ENCODE measurements at regions not wholly inside any gene's neighbourhood (a gene's known extent, or its start where the extent isn't known, plus 50 kb on each side); places are given as distances from the start of the nearest gene placed in this dataset.

DNA sequence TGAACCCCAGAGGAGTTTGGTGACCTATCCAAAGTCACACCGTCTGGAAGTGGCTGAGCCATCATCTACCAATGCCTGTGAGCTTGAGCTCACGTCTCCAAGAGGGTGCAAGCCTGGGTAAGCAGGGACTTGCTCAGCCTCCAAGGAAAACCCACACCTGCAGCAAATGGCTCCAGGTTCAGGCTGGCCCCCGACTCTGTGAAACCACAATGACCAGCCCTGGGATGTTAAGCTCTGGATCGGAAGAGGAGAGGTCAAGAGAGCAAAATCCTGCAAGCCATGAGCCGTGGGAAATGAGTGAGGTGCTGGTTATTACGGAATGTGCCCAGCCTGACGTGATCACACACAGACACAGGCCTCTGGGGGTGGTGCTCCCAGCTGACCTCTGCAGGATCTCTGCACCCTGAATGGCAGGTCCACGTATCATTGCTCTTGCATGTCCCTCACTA is 94.1 kb upstream of the OTOS start:
- TF ChIP-seq, protein P1, sequence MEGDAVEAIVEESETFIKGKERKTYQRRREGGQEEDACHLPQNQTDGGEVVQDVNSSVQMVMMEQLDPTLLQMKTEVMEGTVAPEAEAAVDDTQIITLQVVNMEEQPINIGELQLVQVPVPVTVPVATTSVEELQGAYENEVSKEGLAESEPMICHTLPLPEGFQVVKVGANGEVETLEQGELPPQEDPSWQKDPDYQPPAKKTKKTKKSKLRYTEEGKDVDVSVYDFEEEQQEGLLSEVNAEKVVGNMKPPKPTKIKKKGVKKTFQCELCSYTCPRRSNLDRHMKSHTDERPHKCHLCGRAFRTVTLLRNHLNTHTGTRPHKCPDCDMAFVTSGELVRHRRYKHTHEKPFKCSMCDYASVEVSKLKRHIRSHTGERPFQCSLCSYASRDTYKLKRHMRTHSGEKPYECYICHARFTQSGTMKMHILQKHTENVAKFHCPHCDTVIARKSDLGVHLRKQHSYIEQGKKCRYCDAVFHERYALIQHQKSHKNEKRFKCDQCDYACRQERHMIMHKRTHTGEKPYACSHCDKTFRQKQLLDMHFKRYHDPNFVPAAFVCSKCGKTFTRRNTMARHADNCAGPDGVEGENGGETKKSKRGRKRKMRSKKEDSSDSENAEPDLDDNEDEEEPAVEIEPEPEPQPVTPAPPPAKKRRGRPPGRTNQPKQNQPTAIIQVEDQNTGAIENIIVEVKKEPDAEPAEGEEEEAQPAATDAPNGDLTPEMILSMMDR (IDR thresholded peaks at IDR 0.05; ENCODE audit: low read depth, low read length) = no peak
- no peak for DNase-seq
- H3K4me3 ChIP-seq (ENCODE audit: low read depth, low read length) = no peak overlapping the region
- no peaks in the 10 kb centered on the region for H3K36me3 ChIP-seq
- no peak overlapping the region for H3K27ac ChIP-seq
- no peaks in the 10 kb centered on the region for H3K27me3 ChIP-seq (ENCODE audit: insufficient read depth, low read depth, severe bottlenecking)
- H3K9me3 ChIP-seq (ENCODE audit: severe bottlenecking) = peaks cover 3% of the 10 kb centered on the region

DNA sequence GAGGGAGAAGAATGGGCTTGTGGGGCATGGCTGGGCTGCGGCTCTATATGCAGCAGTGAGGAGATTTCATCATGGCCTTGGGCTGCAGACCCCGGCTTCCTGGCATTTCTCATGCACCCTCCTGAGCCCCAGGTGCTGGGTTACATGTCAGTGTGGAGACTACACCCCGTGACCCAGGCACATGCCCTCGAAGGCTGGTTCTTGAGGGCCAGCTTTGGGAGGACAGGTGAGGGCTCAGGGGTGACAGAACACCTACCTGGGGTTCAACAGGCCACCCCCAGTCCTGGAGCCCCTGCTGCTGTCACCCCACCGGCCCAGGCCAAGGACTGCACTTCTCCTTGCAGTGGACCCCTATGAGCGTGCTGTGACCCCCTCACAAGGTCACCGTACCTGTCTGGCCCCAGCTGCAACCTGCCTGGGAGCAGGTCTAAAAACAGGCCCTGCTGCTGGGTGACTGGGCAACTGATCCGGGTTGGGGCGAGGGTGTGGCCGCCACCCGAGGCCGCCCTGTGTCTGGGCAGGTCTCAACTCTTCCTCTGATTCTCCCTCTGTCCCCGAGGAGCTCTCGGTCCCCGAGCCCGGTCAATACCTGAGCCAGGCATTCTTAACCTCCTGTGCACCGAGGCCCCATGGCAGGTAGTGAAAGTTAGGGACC is 94.8 kb upstream of the OTOS start:
- Histone ChIP-seq H3K27ac (no peak overlapping the region; the same call in 1 of the 2 replicates), H3K36me3 (no peaks in the 10 kb centered on the region), H3K9me3 (ENCODE audit: severe bottlenecking) (no peaks in the 10 kb centered on the region), H3K27me3 (ENCODE audit: insufficient read depth, low read depth, severe bottlenecking) (no peaks in the 10 kb centered on the region), H3K4me3 (ENCODE audit: low read depth, low read length) (no peak overlapping the region)
- peak; percentile 4 for DNase-seq
- TF ChIP-seq, protein P1 (IDR thresholded peaks at IDR 0.05; ENCODE audit: low read depth, low read length) = no peak

DNA sequence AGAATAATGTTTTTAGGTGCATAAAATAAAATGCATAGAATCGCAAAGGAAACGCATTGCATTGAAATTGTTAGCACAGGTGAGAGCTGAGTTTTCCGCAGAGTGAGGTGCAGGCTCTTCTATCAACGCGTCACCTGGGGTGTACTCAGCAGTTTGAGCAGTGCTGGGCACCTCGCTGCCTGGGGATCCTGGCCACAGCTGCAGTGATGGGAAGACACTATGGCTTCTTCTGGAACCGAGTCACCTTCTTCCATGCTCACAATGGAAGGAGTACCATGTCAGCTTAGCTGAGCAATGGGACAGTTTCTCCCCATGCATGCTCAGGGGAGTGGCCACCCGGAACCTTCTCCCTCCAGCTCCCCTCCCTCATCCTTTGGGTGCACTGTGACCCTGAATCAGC is 95.4 kb upstream of the OTOS start:
- Histone ChIP-seq H3K27me3 (ENCODE audit: insufficient read depth, low read depth, severe bottlenecking) (no peaks in the 10 kb centered on the region), H3K4me3 (ENCODE audit: low read depth, low read length) (no peak overlapping the region), H3K27ac (peak overlapping the region; percentile 33; the same call in 1 of the 2 replicates), H3K36me3 (no peaks in the 10 kb centered on the region), H3K9me3 (ENCODE audit: severe bottlenecking) (no peaks in the 10 kb centered on the region)
- DNase-seq = peak; percentile 4
- TF ChIP-seq, protein P1 (IDR thresholded peaks at IDR 0.05; ENCODE audit: low read depth, low read length) = no peak

DNA sequence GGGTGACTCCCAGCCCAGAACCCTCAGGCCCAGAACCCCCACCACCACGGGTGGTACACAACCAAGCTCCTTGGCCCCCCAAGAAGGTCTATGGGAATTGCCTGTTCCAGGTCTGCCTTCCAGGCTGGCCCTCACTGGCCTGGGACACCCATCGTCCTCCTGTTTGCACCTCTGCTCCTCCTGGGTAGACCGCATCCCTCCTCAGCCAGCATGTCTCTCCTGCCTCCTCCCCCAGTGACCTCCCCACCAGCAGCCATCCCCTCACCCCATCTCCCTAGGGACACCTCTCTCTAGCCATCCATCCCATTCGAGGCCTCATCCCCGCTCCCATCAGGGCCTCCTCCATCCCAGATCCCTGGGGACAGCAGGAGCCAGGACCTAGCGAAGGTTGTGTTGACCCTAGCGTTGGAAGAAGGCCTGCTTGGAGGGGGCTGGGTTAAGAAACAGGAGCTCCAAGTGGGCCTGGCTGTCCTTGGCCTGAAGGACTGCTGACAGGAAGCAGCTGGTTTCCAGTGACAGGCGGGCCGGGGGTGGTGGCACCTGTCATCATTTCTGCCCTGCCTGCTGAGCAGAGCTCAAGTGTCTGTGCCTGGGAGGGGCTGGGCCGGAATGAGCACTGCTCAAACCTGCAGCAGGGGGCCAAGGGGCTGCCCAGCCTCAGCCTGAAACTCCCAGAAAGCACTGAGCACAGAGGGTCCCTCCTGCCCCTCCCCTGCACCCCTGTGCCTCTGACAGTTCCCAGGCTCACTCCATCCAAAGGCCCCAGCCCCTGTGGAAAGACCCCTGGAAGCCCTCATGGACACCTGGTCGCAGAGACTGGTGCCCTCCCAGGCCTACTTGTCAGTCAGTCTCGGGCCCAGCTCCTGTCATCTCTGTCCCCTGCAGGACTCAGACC is 96.0 kb upstream of the OTOS start:
- peak overlapping the region; percentile 33; the same call in 1 of the 2 replicates for H3K27ac ChIP-seq
- TF ChIP-seq, protein P1 (IDR thresholded peaks at IDR 0.05; ENCODE audit: low read depth, low read length) = no peak
- H3K27me3 ChIP-seq (ENCODE audit: insufficient read depth, low read depth, severe bottlenecking) = no peaks in the 10 kb centered on the region
- DNase-seq = peak; percentile 87
- H3K36me3 ChIP-seq = no peaks in the 10 kb centered on the region
- no peak overlapping the region for H3K4me3 ChIP-seq (ENCODE audit: low read depth, low read length)
- H3K9me3 ChIP-seq (ENCODE audit: severe bottlenecking) = no peaks in the 10 kb centered on the region

DNA sequence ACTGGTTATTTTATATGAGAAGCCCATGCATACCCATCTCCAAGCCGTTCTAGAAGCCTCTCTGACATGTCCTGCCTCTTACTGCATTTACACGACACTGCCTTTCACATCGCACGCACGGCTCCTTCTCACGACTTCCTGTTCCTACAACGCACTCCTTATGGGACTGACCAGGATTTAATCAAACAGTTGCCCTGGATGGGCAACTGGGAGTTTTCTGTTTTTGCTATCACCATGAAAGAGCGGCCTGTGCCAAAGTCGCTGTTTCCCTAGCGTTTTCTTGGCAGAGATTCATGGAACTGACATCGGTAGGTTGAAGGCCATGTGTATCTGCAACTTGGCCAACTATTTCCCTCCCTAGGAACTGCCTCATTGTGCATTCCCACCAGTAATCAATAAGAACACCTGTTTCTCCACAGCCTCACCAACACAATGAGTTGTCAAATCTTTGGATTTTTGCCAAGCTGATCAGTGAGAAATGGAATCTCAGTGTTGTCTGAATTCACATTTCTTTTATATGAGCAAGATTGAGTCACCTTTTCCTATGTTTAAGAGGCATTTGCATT is 97.2 kb upstream of the OTOS start:
- H3K9me3 ChIP-seq (ENCODE audit: severe bottlenecking) = no peaks in the 10 kb centered on the region
- H3K36me3 ChIP-seq = no peaks in the 10 kb centered on the region
- H3K27me3 ChIP-seq (ENCODE audit: insufficient read depth, low read depth, severe bottlenecking) = no peaks in the 10 kb centered on the region
- no peak overlapping the region for H3K27ac ChIP-seq
- no peak for DNase-seq
- H3K4me3 ChIP-seq (ENCODE audit: low read depth, low read length) = no peak overlapping the region
- TF ChIP-seq, protein P1 (IDR thresholded peaks at IDR 0.05; ENCODE audit: low read depth, low read length) = no peak
